GM18861 (cell line): ENCODE measurements at regions not wholly inside any gene's neighbourhood (a gene's known extent, or its start where the extent isn't known, plus 50 kb on each side); places are given as distances from the start of the nearest gene placed in this dataset.
A peak's percentile ranks its signal among the peaks of the same experiment; 100 is the strongest.
"Not testable (repeated sequence)": the region's sequence is repeated elsewhere in the genome, so short reads cannot be mapped to it uniquely, and the experiment has no call there.

Source experiments
- ATAC-seq: cut with Tn5 transposase; IDR thresholded peaks from one replicate; pipeline ENCODE4 v1.9.1; 2021; ENCODE audit not compliant: unreplicated experiment

DNA sequence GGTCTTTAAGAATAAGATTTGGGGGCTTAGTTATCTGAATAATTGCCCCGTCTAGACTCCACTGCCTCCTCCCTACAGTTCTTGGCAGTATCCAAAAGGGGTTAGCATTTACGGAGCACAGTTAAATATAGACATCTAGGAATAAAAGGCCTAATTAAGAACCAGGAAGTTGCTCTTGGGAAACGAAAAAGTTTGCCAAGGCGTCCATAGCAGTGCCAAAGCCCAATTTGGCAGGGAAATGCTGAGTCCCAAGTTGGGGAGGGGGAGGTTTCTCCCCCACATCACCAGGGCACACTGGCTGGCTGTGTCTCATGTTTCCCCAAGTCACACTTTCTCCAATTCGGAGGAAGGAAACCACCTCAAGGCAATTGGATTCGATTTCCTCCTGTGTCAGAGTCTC lies 338.7 kb downstream of the FBXW7 start:
- no peak for ATAC-seq

DNA sequence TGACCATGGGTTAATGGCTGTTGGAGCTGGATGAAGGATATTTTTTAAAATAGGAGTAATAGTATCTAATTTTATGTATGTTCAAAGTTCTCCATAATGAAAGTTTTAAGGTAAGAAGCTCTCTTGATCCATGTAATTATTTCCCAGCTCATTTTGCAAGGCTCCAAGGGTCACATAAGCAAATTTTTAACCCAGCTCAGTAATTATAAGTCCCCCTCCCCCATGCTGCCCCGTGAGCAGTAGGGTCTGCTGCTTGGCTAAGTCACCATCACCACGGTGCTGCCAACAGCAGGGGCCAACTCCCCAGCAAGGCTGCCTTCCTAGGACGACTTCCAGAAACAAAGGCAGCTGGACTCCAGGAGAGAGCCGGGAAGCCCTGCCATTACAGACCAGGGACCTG lies 340.0 kb downstream of the FBXW7 start:
- ATAC-seq, result no peak

DNA sequence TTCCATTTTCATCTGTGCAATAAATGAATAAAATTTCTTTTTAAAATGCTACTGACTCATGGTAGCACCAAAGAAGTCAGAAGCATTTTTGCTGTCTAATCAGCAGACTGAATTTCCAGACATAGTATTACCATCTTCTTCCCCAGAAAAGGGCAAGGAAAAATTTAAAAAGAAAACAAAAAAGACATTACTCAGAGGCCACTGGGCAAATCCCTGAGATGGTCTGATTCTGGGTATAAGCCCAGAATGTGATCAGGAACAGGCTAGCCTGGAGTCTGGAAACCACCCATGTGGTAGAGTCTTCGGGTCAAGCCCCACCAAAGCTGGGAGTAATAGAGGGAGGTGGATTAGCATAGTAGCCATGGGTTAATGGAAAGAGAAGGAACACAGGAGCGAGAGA lies 342.8 kb downstream of the FBXW7 start:
- no peak for ATAC-seq

DNA sequence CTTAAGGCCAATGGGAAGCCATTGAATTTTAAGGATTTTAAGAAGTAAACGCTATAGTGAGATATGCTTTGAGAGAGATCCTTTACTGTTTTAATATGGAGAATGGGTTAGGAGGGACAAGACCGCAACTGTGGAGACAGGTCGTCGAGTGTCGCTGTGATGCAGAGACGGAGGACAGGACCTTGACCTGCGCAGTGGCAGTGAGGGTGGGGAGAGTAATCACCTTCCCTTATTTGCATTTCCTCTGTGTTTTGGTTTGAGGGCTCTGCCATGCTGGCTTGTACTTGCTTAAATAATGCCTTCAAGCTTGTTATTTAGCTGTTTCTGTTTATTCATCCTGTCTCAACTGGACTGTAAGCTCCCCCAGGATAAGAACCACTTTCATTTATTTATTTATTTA lies 345.0 kb downstream of the FBXW7 start:
- no peak for ATAC-seq

DNA sequence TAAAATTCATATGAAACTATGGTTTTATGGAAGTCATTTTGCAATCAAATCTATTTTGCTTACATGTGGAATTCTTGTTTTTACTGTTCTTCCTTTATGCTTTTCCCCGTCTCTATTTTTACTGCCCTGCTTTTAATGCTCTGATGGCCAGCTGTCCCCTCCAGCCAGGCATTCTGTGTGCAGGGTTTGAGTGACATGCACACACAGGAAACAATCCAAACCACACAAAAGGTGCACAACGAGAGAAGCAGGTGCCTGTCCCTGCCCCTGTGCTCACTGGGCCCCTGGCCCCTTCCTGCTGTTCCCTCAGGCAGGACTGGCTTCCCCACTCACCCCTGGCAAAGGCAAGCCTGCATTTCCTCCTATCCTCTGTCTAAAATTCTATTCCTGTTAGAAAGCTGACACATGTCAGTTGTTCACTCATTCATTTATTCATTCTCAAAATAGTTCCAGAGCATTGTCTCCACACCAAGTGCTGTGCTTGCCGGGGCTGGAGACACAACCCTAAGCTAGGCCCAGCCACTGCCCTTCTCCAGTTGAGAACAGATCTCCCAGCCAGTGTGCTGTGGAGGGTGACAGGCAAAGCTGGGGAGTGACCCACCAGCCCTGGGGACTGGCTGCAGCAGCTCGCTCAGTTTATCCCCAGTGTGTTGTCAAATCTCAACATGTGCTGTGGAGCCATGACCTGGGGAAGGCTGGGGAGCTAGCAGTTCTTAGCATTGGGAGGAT lies 346.3 kb downstream of the FBXW7 start:
- ATAC-seq, result peak; percentile 77

DNA sequence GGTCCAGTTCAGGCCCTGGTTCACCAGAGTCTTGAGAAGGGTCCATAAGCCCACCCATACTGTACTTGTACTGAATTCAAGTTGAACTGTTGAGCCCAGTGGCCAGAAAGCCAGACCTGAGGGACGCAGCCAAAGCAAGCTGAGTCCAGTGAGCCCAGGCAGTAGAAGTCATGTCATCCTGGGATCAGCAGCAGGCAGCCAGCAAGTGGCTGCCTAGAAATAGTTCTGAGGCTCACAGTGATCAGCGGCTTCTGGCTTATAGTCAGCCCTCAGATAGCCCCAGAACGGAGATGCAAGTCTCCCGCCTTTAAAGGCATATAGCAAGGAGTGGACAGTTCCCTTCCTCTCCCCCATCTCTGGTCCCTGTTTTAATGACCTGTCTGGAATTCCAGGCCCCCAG lies 347.1 kb downstream of the FBXW7 start:
- ATAC-seq, result no peak

DNA sequence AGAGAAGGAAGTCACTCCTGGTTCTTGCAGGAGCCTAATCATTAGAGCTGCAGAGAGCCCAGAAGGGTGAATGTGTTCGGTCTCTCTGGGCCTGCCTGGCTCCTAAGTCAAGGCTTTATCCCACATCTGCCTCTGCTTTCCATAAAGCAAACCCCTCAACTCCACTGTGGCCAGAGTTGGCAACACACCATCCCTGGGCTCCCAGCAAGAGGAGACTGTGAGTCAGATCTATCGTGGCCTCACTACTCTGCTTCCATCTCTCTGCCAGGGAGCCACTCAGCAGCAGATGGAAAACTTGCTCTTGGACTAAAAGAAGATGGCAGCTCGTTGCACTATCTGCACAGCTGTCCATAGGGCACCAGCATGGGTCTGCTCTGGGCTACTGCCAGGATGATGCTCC lies 348.2 kb downstream of the FBXW7 start:
- ATAC-seq, result no peak

DNA sequence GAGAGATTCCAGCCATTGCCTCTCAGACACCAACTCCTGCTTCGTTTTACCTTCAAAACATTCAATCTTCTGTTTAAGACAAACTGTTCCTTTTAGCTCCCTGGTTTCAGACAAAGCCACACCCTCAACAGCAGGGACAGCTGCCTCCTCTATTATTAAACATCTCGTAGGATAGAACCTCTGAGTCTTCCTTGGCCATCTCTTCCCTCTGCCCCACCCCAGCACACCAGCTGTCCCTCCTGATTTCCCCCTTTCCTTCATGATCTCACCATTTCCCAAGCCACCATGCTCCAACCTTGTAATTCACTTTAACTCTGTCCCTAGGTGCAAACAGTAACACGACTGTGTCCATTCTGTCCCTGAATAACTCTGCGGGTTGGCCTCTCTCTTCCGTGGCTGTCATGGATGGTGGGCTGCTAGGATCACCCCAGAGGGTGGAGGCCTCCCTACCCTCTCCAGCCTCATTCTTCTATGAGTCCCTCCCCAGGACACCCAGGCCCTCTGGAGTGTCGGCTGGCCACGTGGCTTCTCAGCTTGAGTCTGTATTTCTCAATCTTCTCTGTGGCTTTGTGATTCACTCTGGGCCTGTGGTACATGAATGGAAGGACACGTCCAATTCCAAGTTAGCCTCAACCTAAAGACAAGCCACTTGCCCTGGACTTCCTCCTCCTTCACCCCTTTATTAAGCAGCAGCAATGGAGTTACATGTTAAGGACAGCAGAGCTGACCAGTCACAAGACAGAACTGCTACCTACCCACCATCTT lies 349.9 kb downstream of the FBXW7 start:
- no peak for ATAC-seq

DNA sequence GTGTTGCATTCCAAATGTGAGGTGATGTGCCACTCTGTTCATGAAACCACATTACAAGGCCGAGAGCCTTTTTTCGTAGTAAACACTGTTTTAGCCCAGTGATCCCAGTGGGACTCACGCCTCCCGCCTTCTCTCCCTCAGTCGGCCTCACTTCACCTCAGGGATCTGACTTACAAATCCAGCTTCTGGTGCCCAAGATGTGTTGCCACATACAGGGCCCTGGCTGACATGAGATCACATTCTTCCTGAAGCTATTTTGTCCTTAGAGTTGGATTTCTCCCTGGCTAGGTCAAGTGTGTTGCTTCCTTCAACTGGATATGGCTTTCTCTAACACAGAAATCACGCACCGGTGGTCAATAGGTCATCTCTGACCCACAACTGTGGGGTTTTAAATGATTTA lies 354.7 kb downstream of the FBXW7 start:
- ATAC-seq, result no peak

DNA sequence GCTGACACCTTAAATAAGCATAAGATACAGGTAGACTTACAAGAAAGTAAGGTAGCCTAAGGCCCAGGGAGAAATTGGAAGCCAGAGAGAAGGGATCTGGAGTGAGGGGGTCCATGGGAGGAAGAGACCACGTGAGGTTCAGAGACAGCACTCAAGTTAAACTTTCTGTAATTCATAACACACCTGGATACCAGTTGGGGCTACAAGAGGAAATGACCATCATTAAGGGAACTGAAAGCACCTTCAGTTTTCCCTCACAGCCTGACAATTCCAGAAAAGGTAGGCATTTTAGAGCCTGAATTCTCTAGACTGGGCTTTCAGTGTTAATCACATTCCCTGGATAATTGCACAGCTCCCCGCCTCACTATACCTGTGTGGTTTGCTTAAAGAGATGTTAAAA lies 355.5 kb downstream of the FBXW7 start:
- no peak for ATAC-seq

DNA sequence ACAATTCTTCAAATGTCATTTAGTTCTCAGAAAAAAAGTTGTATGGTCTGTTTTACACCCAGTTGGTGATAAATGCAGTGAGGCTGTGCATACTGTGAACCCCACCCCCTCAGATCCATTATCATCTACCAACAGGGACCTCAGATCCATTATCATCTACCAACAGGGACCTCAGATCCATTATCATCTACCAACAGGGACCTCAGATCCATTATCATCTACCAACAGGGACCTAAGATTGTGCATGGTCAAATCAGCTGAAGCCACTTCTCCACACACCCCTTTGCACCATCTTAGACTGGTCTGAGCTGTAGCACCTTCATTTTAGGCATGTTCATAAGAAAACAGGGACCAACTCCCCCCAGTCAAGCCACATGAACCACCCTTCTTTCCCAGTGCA lies 358.4 kb downstream of the FBXW7 start:
- not testable (repeated sequence) for ATAC-seq

DNA sequence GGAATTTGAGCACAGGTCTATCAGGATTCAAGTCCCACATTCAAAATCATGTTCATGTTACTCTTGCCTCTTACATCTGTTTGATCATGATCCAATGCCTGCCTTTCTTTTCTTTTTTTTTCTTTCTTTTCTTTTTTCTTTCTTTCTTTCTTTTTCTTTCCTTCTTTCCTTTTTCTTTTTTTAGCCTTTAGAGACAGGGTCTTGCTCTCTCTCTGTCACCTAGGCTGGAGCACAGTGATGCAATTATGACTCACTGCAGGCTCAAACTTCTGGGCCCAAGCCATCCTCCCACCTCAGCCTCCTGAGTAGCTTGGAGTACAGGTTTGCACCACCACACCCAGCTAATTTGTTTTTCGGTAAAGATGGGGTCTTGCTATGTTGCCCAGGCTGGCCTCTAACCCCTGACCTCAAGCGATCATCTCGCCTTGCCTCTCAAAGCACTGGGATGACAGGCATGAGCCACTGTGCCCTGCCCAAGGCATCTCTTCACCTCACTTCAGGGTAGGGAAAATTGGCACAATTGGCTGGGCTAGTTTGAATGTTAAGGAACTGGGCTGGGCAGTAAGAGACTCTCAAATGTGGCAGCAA lies 359.2 kb downstream of the FBXW7 start:
- no peak for ATAC-seq

DNA sequence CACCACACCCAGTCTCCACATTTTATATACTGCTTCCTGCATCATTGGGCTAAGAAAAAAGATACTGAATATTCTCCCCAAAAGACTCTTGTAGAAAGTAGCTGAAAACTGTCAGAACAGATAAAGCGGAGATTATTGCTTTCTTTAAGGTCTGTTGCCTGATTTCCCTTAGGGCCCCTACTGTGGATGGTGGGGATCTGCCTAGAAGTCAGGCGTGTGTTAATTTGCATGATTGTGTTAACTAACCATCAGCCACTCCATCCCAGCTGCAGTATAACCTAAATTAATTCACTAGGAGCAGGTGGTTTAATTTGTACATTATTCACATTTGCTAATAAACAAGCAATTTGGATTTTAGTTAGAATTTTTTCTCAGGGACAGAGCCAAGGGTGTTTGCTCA lies 360.3 kb downstream of the FBXW7 start:
- ATAC-seq, result no peak

DNA sequence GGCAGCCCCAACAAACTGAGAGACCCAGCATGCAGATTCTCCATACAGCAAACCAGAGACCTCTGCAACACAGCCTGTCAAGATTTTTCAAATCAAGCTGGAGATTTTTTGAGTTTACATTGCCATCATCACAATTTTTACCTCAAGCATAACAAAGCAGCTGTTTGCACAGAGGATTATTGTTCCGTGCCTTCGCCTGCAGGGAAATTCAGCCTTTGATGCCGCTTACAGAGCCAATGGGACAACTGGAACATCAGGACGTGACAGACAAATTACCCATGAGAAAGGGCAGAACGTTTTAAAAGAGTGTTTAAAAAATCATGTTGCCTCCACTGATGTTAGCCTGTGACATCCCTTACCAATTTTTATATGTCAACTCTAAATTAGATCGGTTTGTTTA lies 363.7 kb downstream of the FBXW7 start:
- ATAC-seq, result no peak

DNA sequence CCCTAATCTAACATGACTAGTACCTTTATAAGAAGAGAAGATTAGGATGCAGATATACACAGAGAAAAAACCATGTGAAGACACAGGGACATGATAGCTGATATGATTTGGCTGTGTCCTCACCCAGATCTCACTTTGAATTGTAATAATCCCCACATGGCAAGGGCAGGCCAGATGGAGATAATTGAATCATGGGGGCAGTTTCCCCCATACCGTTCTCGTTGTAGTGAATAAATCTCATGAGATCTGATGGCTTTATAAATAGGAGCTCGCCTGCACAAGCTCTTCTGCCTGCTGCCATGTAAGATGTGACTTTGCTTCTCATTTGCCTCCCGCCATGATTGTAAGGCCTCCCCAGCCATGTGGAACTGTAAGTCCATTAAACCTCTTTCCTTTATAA lies 364.3 kb downstream of the FBXW7 start:
- ATAC-seq, result no peak

DNA sequence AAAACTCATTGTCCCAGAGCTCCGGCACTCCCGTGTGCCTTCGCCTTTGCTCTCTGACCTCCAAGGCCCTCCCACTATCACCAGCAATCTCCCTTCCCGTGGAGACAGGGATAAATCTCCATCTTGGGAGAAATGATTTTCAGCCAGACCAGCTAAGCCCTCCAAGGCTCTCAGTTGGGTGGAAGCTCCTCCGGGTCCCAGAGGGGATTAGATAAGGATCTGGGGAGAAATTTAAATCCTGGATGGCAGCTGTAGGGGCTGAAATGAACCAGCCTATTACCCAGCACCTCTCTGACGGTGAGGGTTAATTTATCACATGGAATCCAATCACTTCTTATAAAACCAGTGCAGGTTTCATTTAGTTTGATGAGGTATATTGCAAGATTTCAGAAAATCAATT lies 366.2 kb downstream of the FBXW7 start:
- ATAC-seq, result no peak

DNA sequence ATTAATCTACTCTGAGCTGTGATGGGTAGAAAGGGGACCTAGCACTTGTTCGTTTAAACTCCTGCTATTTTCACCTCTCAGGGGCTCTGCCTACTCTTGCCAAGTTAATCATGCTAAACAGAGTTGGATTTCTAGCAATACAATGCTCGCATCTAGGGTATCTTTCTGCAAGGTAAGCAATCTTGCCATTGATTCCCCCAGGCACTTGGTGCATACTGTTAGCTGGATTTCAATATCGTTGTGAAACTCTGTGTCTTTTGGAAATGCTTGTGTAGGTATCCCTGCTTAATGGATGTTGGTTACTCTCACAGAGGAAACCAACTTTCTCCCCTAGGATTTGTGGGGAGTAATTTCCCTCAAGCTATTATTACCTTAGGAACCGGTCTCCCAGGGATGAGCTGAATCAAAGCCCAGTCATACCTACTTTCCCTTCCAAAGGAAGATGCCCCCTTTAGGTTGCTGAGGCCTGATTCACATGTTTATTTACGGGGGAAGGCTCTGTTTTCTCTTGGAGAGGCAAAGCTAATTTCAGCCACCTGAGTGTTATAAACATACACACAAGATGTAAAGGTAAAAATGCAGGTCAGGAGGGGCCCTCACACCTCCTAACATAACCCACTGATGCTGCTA lies 366.8 kb downstream of the FBXW7 start:
- ATAC-seq, result no peak

DNA sequence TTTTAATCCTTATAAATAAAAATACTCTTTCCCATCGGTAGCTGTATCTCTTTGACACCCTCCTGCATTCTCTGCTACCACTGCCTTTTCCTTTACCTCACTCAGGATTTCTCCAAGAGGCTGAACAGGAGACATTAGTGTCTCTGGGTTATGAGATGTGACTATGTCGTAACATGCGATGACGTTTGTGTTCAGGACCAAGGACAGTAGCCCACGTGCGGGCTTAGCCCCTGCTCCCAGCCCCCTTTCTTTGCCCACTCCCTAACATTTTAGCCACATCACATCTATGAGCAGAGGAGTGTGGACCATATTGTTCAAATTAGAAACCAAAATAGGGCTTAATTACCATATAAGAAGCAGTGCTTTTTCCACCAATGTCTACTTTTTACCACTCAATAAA lies 369.3 kb downstream of the FBXW7 start:
- ATAC-seq, result no peak

DNA sequence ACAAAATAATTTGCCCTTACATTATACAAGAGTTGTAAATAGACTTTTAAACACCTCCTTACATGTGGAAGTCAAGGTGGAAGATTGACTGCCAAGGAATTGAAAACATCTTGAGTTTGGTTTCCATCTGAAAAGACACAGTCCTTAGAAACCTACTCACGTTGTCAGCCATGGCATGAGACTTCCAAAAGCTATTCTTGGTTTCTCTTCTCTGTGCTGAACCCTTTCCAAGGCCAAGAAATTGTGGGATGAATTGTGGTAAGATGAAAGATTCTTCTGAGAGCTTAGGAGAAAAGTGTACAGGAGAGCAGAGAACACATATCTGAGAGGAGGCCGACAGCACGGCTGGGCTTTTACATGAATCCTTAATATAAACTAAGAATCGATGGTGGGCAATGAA lies 370.0 kb downstream of the FBXW7 start:
- ATAC-seq, result no peak

DNA sequence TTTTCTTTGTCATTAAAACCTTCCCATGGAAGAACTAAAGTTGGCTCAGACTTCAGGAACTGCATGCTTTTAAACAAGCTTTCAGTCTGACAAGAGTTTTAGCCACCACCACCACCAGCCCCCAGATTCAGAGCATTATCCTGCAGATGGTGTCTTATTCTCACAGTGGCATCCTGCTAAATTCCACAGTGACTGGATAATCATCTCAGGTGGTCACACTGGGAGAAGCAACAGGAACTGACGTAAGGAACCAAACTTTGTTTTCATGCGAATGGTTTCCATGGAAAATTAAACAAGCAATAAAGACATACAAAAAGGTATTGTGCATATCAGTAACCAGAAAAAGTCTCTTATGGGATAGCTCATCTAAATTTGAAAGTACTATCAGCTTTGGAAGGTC lies 370.7 kb downstream of the FBXW7 start:
- ATAC-seq, result no peak

DNA sequence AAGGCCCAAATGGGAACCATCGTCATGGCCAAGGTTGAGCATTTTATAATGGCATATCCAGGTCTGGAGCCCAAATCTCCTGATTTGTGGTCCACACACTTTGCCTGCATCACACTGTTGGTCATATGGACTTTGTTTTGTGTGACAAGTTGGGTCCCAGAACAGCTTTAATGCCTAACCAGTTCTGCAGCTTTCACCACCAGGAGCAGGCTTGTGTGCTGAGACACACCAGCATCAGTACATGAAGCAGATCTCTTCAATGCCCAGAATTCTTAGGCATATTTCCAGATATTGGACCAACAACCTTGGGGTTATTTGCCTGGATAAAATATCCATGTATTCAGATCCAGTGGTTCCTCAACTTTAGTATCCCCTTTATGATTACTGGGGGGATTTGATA lies 371.3 kb downstream of the FBXW7 start:
- no peak for ATAC-seq

DNA sequence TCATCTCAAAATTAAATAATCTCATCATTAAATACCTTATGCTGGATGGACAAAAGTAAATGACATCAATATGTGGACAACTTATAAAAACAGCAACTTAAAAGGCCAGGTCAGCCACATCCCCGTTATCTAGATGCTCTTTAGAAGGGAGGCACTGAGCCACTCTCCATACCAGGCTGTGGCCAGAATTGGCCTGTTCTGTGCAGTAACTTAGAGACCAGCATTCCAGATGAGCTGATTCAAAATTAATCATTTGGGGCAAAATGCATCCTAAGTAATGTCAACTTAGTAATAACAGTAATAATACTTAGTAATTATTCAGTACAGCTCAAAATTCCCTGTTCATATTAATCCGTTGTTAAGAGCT lies 373.6 kb downstream of the FBXW7 start:
- ATAC-seq, result no peak
